NB4 (cell line): ENCODE measurements at regions not wholly inside any gene's neighbourhood (a gene's known extent, or its start where the extent isn't known, plus 50 kb on each side); places are given as distances from the start of the nearest gene placed in this dataset.

Experiments
- DNase-seq: peaks from one replicate; pipeline ENCODE4 v3.0.0; 2010; ENCODE audit warnings: low read depth
- H3K4me3 ChIP-seq: one replicate; pipeline ENCODE4 v1.5.1; 2011; ENCODE audit warnings: mild to moderate bottlenecking, low read depth, low read length, moderate library complexity
- MYC ChIP-seq: IDR thresholded peaks from 2 replicates; pipeline ENCODE4 v1.6.1; 2011; ENCODE audit warnings: low read depth, low read length
- POLR2A ChIP-seq: IDR thresholded peaks from 2 replicates; pipeline ENCODE4 v1.6.1; 2011; ENCODE audit warnings: mild to moderate bottlenecking; ENCODE audit not compliant: insufficient read length; ENCODE audit errors: extremely low read depth
- TF ChIP-seq, protein P1 (sequence below): IDR thresholded peaks from 2 replicates; pipeline ENCODE4 v1.6.1; 2011; ENCODE audit warnings: low read depth, low read length
- TF ChIP-seq, protein P2 (sequence below): IDR thresholded peaks from one replicate; pipeline ENCODE4 v1.5.1; 2012; ENCODE audit warnings: low read depth, low read length

DNA sequence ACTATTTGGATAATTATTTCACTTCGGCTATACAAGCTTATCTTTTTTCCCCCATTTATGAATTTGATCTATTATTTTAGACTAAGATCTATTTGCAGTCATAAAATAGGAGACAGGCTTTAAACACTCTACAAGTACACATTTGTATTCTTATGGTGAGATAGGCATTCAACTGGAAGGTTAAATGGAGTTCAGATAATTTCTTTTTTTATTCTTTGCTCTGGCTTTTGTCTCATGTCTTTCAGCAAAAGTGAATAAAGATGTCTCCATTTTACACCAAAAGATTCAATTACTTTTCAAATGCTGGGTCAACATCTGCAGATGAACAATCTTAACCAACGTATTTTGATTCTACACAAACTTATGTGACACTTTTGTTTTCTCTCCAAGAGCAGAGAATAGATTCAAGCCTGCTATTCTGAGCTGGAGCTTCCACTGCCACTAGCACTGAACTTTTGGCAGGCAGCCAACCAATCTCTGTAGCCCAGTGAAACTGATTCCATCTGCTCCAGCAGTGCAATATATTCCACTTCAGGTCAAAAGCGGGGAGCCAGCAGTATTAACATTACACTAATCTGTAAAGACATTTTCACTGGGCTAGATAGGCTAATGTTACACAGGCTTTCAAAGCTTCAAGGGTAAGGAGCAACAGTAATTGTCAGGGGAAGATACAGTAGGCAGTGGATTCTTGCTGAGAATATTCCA, 452.0 kb upstream of the ZNF608 start:
- no peak for DNase-seq
- H3K4me3 ChIP-seq, result no peak overlapping the region
- TF ChIP-seq POLR2A, result no peak
- TF ChIP-seq, protein P1, sequence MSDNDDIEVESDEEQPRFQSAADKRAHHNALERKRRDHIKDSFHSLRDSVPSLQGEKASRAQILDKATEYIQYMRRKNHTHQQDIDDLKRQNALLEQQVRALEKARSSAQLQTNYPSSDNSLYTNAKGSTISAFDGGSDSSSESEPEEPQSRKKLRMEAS, result no peak
- TF ChIP-seq, protein P2, sequence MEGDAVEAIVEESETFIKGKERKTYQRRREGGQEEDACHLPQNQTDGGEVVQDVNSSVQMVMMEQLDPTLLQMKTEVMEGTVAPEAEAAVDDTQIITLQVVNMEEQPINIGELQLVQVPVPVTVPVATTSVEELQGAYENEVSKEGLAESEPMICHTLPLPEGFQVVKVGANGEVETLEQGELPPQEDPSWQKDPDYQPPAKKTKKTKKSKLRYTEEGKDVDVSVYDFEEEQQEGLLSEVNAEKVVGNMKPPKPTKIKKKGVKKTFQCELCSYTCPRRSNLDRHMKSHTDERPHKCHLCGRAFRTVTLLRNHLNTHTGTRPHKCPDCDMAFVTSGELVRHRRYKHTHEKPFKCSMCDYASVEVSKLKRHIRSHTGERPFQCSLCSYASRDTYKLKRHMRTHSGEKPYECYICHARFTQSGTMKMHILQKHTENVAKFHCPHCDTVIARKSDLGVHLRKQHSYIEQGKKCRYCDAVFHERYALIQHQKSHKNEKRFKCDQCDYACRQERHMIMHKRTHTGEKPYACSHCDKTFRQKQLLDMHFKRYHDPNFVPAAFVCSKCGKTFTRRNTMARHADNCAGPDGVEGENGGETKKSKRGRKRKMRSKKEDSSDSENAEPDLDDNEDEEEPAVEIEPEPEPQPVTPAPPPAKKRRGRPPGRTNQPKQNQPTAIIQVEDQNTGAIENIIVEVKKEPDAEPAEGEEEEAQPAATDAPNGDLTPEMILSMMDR, result no peak
- TF ChIP-seq MYC, result no peak

DNA sequence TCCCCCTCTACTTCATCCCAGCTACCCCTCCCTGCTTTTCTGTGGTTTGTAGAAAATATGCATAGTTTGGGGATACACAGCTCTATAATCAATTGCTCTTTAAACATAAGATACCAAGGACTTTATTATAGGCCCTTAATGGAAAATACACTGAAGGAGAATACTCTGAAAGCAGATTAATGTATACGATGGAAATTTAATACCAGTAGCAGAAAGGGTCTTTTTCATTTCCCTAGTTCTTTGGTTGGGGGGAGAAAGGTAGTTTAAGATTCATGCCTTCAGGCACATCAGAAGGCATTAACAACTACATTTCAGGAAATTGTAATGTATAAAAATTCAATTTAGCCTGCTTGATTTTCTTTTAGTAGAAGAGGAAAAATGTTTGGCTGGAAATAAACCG, 452.9 kb upstream of the ZNF608 start:
- DNase-seq, result no peak
- TF ChIP-seq, protein P2, result no peak
- TF ChIP-seq POLR2A, result no peak
- H3K4me3 ChIP-seq, result no peak overlapping the region

DNA sequence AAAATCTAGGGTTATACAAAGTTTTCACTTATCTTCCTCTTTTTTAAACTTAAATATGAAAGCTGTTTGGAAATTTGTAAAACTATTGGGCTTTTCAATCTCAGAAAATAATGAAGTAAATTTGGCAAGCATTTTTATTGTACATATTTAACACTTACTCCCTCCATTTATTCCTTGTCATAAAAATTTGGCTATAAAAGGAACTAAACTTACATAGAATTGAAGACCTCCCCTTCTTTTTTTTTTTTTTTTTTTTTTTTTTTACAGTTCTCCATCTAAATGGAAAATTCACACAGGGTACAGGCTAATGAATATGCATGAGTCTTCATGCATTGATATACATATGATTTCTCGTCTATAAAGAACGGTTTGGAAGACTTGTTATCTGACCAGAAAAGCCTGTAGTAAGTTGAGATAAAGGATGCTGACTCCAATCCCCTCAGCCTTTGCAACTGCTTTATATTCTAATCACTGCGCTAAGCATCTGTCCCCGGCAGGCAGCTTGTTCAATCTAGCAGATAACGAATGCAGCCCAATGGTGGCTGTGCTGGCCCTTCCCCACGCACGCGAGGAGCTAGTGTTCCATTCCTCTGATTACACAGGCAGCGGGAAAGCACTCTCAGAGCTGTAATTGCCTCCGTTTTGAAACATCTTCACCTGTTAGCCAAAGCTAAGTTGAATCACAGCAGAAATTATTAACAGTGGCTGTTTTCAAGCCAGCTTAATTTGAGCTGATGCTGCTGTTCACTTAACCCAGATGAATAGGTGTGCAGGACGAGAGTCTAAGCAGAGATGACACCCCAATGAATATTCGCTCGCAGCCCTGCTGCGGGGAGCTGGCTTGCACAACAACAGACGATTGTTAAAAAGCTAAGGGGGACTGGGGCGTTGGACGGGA, 453.8 kb upstream of the ZNF608 start:
- TF ChIP-seq, protein P1, result no peak
- TF ChIP-seq, protein P2, result no peak
- TF ChIP-seq MYC (no peak), POLR2A (no peak)
- DNase-seq, result no peak
- no peak overlapping the region for H3K4me3 ChIP-seq

DNA sequence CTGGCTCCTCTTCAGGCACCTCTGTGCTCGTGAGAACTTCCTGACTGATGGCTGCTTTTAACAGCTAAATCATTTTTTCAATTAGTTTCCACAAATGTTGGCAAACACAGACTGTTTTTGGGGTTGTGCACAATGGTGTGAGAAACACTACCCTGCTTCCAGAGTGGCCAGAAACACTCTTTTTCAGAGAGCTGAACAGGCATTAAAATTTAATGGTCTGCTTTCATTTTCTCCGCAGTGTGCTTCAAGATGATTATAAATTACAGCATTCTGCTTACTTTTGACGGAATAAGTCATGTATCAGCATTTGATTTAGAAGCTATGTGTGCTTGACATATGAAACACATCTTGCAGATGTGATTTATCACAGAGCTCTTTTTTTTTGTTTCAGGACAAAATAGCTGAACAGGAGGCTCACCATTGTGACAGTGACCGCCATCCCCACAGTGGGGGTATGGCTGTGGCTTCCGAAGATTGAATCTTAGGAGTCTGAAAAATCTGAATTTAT, 454.5 kb upstream of the ZNF608 start:
- H3K4me3 ChIP-seq, result no peak overlapping the region

DNA sequence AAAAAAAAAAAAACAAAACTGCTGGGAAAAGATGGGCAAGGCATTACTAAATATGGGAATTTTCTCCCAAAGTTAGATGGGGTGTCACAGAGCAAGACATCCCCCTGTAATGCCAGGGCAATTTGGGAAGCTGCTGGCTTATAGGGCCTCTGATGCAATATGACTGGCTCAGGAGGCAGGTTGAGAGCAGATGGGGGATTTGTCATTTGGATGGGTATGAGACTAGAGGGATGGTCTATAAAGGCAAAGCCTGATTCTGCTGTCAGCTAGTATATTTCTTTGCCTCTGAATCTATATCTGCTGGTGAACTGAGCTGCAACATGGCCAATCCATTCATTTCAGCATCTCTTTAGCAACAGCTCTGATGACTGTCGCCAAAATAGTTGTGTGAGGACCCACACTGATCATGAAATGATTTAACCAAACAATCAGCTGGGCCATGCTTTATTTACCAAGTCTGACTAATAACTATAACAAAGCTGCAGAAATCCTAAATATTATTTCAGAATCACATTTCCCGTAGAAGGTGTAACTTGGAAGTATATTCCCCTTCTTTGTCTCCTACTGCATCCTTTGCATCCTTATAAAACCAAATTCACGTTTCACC, 455.1 kb upstream of the ZNF608 start:
- no peak overlapping the region for H3K4me3 ChIP-seq
- no peak for DNase-seq
- TF ChIP-seq POLR2A, result no peak
- TF ChIP-seq, protein P1, result no peak
- TF ChIP-seq MYC, result no peak
- TF ChIP-seq, protein P2, result no peak

More for the DNA sequence above, 454.5 kb upstream of the ZNF608 start:
- DNase-seq, result no peak
- TF ChIP-seq, protein P2, result no peak
- TF ChIP-seq POLR2A, result no peak
- TF ChIP-seq, protein P1, result no peak
- no peak for TF ChIP-seq MYC
